Right kidney (tissue), 1 donor: ENCODE measurements at regions not wholly inside any gene's neighbourhood (a gene's known extent, or its start where the extent isn't known, plus 50 kb on each side); places are given as distances from the start of the nearest gene placed in this dataset.
A peak's percentile ranks its signal among the peaks of the same experiment; 100 is the strongest.

Experiments
- DNase-seq: peaks from one replicate; pipeline ENCODE4 v3.0.0-alpha.2; 2016

- peak; percentile 42 for DNase-seq
These were observed 183.3 kb upstream of the DOK6 start for GRCh38 chr18:69217196-69218000.

DNA sequence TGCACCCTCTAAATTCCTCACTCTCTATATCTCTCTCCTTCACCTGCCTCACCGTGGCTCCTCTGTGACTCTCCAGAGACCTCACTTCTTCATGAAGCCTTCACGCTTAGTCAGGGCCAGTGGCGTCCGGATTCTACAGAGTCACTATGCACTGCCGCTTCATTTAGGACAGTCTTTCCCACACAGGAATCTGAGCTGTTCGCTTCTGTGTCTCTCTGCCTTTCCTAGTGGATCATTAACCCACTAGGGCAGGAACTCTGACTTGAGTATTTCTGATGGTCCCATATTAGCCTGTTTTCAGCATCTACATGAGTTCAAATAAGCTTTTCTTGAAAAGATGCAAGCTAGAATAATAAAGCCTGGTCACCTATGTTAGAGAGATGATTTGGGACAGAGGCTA, 180.2 kb upstream of the DOK6 start:
- no peak for DNase-seq

DNA sequence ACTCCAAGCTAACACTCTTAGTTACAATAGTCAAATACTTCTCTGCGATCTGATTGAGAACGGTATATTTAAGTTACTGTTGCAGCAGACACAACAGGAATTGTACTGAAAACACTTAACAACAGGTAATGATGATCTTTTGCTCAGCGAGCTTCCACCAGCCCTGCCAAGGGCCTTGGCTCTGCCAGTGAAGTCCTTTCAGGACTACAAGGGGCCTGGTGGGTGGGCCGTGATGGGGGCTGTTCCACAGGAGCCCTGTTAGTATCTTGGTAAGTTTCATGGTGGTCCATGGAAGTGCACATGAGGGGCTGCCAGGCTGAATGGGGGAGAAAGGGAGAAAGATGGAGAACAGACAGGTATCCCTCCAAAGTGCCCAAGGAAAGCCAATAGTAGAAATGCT, 178.6 kb upstream of the DOK6 start:
- no peak for DNase-seq

GRCh38 chr18:69226971-69227370, 173.7 kb upstream of the DOK6 start:
- no peak for DNase-seq

DNA sequence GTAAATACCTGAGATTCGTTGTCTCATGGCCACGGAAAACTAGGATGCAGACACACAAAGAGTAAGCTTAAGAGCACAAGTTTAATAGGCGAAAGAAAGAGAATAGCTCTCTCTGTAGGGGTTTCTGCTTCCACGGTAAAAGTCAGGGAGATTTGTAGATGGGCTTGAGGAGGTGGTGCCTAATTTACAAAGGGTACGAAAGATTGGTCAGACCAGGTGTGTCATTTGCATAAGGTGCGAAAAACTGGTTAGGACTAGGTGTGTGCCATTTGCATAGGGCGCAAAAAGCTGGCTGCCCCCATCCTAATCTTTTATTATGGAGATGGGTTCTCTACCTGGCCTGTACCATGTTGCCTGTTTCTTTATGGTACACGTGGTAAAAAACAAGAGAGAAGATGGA, 170.5 kb upstream of the DOK6 start:
- DNase-seq = no peak

DNA sequence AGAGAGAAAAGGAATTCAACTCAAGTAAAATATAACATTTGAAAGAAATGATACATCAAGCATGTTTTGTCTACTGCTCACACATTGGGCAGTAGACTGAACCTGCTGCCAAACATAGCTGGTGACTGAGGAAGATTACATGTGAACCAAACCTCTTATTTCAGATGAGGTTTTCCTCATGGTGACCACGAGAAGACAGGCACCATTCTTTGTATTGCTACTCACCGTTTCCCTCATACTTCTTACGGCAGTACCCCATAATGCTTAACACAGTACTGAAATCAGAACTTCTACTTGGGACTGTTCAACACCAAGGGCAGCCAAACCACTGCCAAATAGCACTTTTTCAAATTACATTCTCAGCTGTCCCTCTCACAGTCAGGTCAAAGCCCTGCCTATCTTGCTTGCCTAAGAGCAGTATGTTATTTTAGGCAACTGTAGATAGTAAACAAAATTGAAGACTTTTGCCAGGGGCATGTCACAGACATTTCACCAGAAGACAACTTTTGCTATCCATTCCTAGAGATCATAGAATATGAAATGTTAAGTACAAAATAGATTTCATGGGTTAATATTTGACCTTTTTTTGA, 167.1 kb upstream of the DOK6 start:
- no peak for DNase-seq

GRCh38 chr18:69239849-69240674, 160.6 kb upstream of the DOK6 start:
- no peak for DNase-seq

GRCh38 chr18:69246027-69246426, 154.7 kb upstream of the DOK6 start:
- DNase-seq = no peak

- DNase-seq = no peak
These were observed 150.2 kb upstream of the DOK6 start for GRCh38 chr18:69250305-69251151.

GRCh38 chr18:69257861-69258458, 142.7 kb upstream of the DOK6 start:
- no peak for DNase-seq

DNA sequence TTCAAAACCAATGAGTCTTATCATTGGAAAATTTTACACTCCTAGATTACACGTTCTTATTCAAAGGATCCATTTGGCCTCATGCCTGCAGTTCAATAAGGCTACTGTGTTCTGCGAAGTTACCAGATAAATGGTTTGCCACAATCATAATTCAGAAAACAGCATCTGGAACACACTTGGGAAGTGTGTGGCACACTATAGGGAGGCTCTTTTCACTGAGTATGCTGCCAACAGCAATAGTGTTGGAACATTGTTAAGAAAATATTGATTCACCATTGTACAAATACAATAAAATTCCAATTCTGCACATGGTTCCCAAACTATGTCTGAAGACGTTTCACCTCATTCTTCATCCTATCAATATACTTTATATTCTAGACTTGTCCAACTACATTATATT, 141.4 kb upstream of the DOK6 start:
- DNase-seq = no peak

DNA sequence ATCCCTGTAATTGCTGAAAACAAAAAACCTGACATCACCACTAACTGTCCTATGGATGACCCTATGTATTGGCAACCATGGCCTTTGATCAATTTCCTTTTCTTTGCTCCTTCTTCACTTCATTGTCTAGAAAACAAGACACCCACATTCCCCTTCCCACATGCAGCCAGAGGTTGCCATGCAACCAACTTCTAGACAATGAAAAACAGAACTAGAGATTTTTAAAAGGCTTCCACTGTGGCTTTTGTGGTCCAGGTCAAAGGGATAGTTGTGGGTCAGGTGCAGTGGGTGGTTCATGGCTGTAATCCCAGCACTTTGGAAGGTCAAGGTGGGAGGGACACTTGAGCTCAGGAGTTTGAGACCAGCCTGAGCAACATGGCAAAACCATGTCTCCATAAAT, 139.3 kb upstream of the DOK6 start:
- no peak for DNase-seq

- no peak for DNase-seq
These were observed 135.0 kb upstream of the DOK6 start for GRCh38 chr18:69265656-69266055.

- no peak for DNase-seq
These were observed 132.8 kb upstream of the DOK6 start for GRCh38 chr18:69267895-69268294.

- DNase-seq = no peak
These were observed 118.3 kb upstream of the DOK6 start for GRCh38 chr18:69282371-69282770.

DNA sequence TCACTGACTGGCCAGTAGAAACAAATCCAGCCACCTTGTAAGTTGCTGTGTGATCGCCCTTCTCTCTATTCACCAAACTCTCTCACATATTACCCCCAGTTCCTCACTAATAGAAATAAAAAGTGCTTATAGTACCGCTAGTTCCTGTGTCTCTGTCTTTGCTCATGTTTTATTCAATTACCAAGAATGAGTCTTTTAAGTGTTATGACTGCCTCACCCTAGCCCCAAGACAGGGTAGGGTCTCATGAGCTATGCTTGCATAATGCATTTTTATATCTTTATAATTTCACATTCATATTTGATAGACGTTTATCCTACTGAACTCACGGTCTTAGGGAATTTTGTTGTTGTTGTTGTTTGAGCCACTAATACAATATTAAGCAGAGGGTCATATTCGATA, 109.6 kb upstream of the DOK6 start:
- DNase-seq = no peak

DNA sequence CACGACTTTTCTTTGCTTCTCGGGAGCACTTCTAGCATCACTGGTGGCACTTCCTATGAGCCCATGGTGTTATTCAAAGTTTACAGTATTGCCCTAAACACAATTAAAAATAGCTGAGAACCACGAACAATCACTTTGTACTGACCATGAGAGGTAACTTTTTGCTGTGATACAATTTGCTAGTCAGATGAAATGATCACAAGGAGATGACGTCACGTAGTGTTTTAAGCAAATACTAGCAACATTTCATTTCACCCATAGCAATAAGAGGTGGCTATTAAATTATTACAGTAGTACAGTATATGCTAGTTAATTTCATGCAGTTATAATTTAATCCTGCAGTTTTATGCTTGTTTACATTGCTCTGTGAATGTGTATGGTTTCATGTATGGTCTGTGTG, 108.9 kb upstream of the DOK6 start:
- DNase-seq = no peak

- no peak for DNase-seq
These were observed 100.5 kb upstream of the DOK6 start for GRCh38 chr18:69300185-69300584.

DNA sequence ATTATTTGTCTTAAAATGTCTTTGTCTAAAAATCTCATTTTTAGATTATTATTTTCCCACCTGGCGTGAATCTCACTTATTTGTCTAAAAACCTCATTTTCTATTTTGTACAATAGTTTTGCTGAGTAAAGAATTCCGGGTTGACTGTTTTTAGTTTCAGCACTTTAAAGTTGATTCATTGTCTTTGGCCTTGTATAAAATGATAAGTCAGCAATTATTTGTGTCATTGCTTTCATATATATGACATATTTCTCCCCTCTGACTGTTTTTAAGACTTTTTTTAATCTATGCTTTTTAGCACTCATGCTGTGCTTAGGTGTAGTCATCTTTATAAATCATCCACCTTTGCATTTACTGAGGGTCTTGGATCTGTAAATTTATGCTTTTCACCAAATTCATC, 92.1 kb upstream of the DOK6 start:
- no peak for DNase-seq

DNA sequence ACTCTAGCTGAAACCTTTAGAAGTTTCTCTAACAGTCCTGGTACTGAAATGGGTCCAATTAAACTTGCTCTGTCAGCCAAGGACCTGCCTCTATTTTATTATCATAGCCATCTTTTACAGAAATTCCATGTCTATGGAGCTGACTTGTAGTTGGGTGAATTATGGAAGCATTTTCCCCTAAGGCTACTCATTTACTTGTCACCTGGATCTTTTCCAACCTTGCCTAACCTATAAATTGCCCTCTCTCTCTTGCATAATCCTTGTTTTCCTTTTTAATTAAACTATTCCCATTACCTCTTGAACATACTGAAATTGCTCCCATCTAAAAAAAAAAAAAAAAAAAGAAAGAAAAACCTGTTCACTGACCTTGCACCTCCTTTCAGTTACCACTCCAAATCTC, 74.6 kb upstream of the DOK6 start:
- DNase-seq = no peak

GRCh38 chr18:69328086-69328485, 72.6 kb upstream of the DOK6 start:
- DNase-seq = no peak

DNA sequence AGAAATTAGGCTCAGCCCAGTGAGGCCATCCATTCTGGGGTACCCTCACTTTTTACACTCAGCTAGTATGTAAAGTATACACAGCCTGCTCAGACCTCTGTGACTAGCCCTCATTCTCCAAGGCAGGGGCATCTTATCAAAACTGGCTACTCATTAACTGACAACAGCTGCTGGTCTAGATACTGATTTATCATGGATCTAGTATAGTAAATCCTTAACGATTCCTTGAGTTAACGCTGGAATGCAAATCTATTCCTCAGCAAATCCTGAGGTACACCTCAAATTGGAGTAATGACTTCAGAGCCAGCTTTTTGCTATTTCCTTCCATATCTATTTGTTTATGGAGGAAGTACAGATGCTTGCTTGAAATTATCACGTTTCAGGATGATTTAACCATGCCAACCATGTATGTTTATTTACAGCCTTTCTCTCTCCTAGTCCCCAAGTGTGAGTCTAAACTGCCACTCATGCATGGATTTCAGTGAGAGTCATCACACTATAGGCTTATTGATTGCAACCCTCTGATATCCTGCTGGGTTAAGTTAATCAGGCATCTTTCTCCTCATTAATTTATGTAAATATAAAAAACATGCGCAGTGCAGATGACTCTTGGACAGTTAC, 70.2 kb upstream of the DOK6 start:
- DNase-seq = peak; percentile 11
